SH-SY5Y (cell line): ENCODE measurements at regions not wholly inside any gene's neighbourhood (a gene's known extent, or its start where the extent isn't known, plus 50 kb on each side); places are given as distances from the start of the nearest gene placed in this dataset.

ENCODE experiments used
- GATA2 ChIP-seq: IDR thresholded peaks from 2 replicates; pipeline ENCODE4 v1.6.1; 2011; ENCODE audit warnings: mild to moderate bottlenecking, low read depth, low read length
- GATA3 ChIP-seq: IDR thresholded peaks from 2 replicates; pipeline ENCODE4 v1.6.1; 2011; ENCODE audit warnings: low read depth, mild to moderate bottlenecking, low read length, moderate library complexity

DNA sequence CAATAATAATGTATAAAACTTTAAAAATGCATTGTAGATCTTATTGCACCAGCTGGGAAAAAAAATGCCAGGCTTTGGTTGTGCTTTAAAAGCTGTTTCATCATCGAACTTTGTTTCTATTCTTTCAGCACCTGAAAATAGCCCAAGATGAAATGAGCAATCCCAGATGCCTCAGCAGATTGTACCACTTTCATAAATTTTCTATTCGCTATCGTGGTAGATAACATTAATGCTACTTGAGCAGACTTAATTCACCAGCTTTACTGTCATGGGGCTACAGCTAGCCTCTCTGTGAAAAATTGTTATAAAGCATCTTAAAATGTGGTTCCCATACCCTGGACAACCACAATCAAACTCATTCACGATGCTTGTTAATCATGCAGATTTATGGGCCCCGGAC is 599.6 kb upstream of the HS3ST1 start:
- TF ChIP-seq GATA2: no peak
- no peak for TF ChIP-seq GATA3
